ENCODE measurements at regions not wholly inside any gene's neighbourhood (a gene's known extent, or its start where the extent isn't known, plus 50 kb on each side); places are given as distances from the start of the nearest gene placed in this dataset.

GRCh38 chr1:48079096-48079495 lies 81.9 kb upstream of the TRABD2B start:
- TF ChIP-seq CTCF (conservative IDR thresholded peaks at IDR 0.05 in 1 of 2, IDR thresholded peaks at IDR 0.05 in 1 of 2; ENCODE audit: extremely low read depth in 1 of 2, insufficient read depth in 1 of 2, low read depth in 1 of 2, low read length in 2 of 2) (no peak), EZH2 (IDR thresholded peaks at IDR 0.05; ENCODE audit: borderline replicate concordance, low read length) (no peak)
